ENCODE measurements at regions not wholly inside any gene's neighbourhood (a gene's known extent, or its start where the extent isn't known, plus 50 kb on each side); places are given as distances from the start of the nearest gene placed in this dataset.

- TF ChIP-seq CTCF (IDR thresholded peaks at IDR 0.05) (no peak), POLR2A (IDR thresholded peaks at IDR 0.05) (no peak)
These were observed 144.9 kb upstream of the POU5F2 start for GRCh38 chr5:93886098-93886806.
